ENCODE measurements at regions not wholly inside any gene's neighbourhood (a gene's known extent, or its start where the extent isn't known, plus 50 kb on each side); places are given as distances from the start of the nearest gene placed in this dataset.

DNA sequence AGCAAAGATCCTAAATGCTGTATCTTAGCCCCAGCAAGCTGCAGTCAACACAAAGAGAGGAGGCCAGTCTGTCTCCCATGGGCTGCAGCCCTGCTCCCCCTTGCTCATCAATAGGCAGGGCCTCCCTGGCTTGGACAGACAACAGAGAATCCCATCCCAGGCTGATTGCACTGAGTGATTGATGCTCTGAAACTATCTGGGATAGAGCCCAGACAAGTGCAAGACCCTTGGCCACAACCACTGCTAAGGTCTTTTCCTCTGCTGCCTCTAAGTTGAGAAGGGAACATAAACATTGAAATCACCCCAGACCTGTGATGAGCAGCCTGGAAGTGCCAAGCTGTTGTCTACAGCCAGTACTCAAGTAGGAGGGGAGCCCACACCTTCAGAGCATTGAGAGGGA is 661.0 kb upstream of the CDH18 start:
- no peaks in the 10 kb centered on the region for H3K27me3 ChIP-seq
- H3K36me3 ChIP-seq = no peaks in the 10 kb centered on the region
- DNase-seq (ENCODE audit: low spot score in 2 of 2) = no peak
- H3K27ac ChIP-seq = no peak overlapping the region
- no peak overlapping the region for H3K4me3 ChIP-seq
- no peaks in the 10 kb centered on the region for H3K4me1 ChIP-seq
- TF ChIP-seq EP300 (IDR thresholded peaks at IDR 0.05) (no peak), POLR2A (IDR thresholded peaks at IDR 0.05) (no peak), POLR2AphosphoS5 (IDR thresholded peaks at IDR 0.05) (no peak)
- TF ChIP-seq, protein P1, sequence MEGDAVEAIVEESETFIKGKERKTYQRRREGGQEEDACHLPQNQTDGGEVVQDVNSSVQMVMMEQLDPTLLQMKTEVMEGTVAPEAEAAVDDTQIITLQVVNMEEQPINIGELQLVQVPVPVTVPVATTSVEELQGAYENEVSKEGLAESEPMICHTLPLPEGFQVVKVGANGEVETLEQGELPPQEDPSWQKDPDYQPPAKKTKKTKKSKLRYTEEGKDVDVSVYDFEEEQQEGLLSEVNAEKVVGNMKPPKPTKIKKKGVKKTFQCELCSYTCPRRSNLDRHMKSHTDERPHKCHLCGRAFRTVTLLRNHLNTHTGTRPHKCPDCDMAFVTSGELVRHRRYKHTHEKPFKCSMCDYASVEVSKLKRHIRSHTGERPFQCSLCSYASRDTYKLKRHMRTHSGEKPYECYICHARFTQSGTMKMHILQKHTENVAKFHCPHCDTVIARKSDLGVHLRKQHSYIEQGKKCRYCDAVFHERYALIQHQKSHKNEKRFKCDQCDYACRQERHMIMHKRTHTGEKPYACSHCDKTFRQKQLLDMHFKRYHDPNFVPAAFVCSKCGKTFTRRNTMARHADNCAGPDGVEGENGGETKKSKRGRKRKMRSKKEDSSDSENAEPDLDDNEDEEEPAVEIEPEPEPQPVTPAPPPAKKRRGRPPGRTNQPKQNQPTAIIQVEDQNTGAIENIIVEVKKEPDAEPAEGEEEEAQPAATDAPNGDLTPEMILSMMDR (IDR thresholded peaks at IDR 0.05) = no peak
- H3K9me3 ChIP-seq = no peaks in the 10 kb centered on the region

DNA sequence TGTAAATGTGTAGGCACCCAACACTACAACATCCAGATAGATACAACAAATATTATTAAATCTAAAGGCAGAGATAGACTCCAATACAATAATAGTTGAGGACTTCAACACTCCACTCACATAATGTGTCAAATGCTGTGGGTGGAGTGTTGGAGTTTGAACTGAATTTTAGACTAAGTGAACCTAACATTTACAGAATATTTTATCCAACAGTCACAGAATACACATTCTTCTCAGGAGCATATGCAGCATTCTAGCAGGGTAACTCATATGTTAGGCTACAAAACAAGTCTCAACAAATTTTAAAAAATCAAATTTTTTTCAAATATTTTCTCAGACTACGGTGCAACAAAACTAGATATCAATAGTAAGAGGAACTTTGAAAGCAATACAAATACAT is 648.7 kb upstream of the CDH18 start:
- H3K4me1 ChIP-seq = no peaks in the 10 kb centered on the region
- no peak for DNase-seq (ENCODE audit: low spot score in 2 of 2)
- no peak overlapping the region for H3K27ac ChIP-seq
- WGBS = 0% methylated on average over 1 of the region's 1 CpG
- H3K36me3 ChIP-seq = no peaks in the 10 kb centered on the region
- TF ChIP-seq POLR2AphosphoS5 (IDR thresholded peaks at IDR 0.05) (no peak), POLR2A (IDR thresholded peaks at IDR 0.05) (no peak), EP300 (IDR thresholded peaks at IDR 0.05) (no peak)
- TF ChIP-seq, protein P1 (IDR thresholded peaks at IDR 0.05) = no peak
- H3K27me3 ChIP-seq = no peaks in the 10 kb centered on the region
- no peaks in the 10 kb centered on the region for H3K9me3 ChIP-seq
- no peak overlapping the region for H3K4me3 ChIP-seq

DNA sequence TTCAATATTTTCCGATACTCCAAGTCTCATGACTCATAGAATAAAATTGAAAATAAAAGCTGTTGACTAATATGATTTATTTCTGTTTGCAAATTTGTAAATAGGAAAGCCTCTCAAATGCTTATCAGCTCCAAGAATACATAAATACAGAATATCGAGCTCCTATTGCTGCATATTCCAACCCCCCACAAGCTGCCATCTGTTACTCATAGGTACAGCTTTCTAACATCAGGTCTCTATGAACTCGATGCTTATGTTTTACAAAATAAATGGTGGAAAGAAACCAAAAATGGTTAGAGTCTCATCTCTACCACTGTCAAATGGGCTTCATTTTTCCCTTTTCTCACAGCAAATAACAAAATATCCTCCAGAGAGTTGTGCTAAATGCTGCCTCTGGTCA is 631.6 kb upstream of the CDH18 start:
- no peaks in the 10 kb centered on the region for H3K27me3 ChIP-seq
- no peak overlapping the region for H3K27ac ChIP-seq
- no peak overlapping the region for H3K4me3 ChIP-seq
- no peak for DNase-seq (ENCODE audit: low spot score in 2 of 2)
- no peaks in the 10 kb centered on the region for H3K4me1 ChIP-seq
- peaks cover 4% of the 10 kb centered on the region for H3K9me3 ChIP-seq
- 76% methylated on average over 3 of the region's 3 CpGs for WGBS
- TF ChIP-seq POLR2AphosphoS5 (IDR thresholded peaks at IDR 0.05) (no peak), EP300 (IDR thresholded peaks at IDR 0.05) (no peak), POLR2A (IDR thresholded peaks at IDR 0.05) (no peak)
- TF ChIP-seq, protein P1 (IDR thresholded peaks at IDR 0.05) = no peak
- no peaks in the 10 kb centered on the region for H3K36me3 ChIP-seq

DNA sequence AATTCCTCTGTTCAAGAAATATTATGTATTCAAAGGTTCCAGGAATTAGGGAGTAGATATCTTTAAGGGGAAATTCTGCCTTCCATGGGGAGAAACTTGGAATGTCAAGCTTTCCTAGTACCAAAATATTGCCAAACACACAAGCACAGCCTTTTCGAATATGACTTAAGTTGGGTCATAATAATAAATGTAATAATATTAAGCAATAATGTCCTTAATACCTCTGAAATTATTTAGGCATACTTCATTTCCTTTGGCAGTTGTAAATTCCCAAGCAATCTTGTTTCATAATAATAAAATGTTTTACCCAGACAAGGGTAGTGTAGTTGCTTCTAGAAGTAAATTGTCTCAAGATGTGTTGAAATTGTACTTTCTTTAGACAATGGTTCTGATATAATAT is 630.3 kb upstream of the CDH18 start:
- Histone ChIP-seq H3K36me3 (no peaks in the 10 kb centered on the region), H3K4me1 (no peaks in the 10 kb centered on the region), H3K9me3 (peaks cover 4% of the 10 kb centered on the region), H3K27ac (no peak overlapping the region), H3K27me3 (no peaks in the 10 kb centered on the region), H3K4me3 (no peak overlapping the region)
- DNase-seq (ENCODE audit: low spot score in 2 of 2) = no peak
- TF ChIP-seq, protein P1 (IDR thresholded peaks at IDR 0.05) = no peak
- TF ChIP-seq EP300 (IDR thresholded peaks at IDR 0.05) (no peak), POLR2A (IDR thresholded peaks at IDR 0.05) (no peak), POLR2AphosphoS5 (IDR thresholded peaks at IDR 0.05) (no peak)
- WGBS = 73% methylated on average over 1 of the region's 1 CpG

DNA sequence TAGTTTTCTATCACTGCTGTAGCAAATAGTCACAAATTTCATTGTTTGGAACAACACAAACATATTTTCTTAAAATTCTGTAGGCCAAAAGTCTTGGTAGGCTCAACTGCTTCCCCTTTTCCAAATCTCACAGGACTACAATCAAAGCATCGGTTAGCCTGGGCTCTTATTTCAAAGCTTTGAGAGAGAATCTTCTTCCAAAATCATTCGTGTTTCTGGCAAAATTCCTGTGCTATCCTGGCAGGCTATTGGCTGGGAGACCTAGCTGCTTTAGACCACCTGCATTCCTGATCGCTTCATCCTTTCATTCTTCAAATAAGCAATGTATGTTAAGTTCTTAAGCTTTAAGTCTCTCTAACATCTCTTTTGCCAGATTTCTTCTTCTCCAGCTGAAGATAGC is 629.8 kb upstream of the CDH18 start:
- no peak for TF ChIP-seq POLR2AphosphoS5 (IDR thresholded peaks at IDR 0.05)
- TF ChIP-seq, protein P1 (IDR thresholded peaks at IDR 0.05) = no peak
- TF ChIP-seq POLR2A (IDR thresholded peaks at IDR 0.05) = no peak
- no peak for TF ChIP-seq EP300 (IDR thresholded peaks at IDR 0.05)
- no peak overlapping the region for H3K4me3 ChIP-seq
- H3K9me3 ChIP-seq = peaks cover 4% of the 10 kb centered on the region
- no peak overlapping the region for H3K27ac ChIP-seq
- no peaks in the 10 kb centered on the region for H3K27me3 ChIP-seq
- no peak for DNase-seq (ENCODE audit: low spot score in 2 of 2)
- H3K4me1 ChIP-seq = no peaks in the 10 kb centered on the region
- 49% methylated on average over 3 of the region's 3 CpGs for WGBS
- H3K36me3 ChIP-seq = no peaks in the 10 kb centered on the region

All from suprapubic skin (tissue), 4 donors.